Mucosa of stomach (tissue), 1 donor: ENCODE measurements at regions not wholly inside any gene's neighbourhood (a gene's known extent, or its start where the extent isn't known, plus 50 kb on each side); places are given as distances from the start of the nearest gene placed in this dataset.

Source experiments
- H3K27me3 ChIP-seq: one replicate; pipeline ENCODE4 v1.7.0; 2013; ENCODE audit warnings: mild to moderate bottlenecking, low read length; ENCODE audit not compliant: control insufficient read depth, insufficient read depth
- H3K36me3 ChIP-seq: one replicate; pipeline ENCODE4 v1.7.0; 2013; ENCODE audit warnings: low read length; ENCODE audit not compliant: control insufficient read depth, insufficient read depth
- H3K4me1 ChIP-seq: one replicate; pipeline ENCODE4 v1.7.0; 2013; ENCODE audit warnings: mild to moderate bottlenecking, low read length; ENCODE audit not compliant: control insufficient read depth, insufficient read depth
- H3K4me3 ChIP-seq: one replicate; pipeline ENCODE4 v1.7.0; 2013; ENCODE audit warnings: low read length
- H3K9ac ChIP-seq: one replicate; pipeline ENCODE4 v1.7.0; 2013; ENCODE audit warnings: mild to moderate bottlenecking, low read length, moderate library complexity
- H3K9me3 ChIP-seq: one replicate; pipeline ENCODE4 v1.7.0; 2013; ENCODE audit warnings: mild to moderate bottlenecking, low read length, moderate library complexity; ENCODE audit not compliant: control insufficient read depth
- donor health status: Pancreatic carcinoma.

- Histone ChIP-seq H3K27me3 (no peaks in the 10 kb centered on the region), H3K4me3 (no peak overlapping the region), H3K36me3 (no peaks in the 10 kb centered on the region), H3K9me3 (no peaks in the 10 kb centered on the region), H3K4me1 (no peaks in the 10 kb centered on the region), H3K9ac (no peak overlapping the region)
Observed at GRCh38 chr5:21694567-21694966, 1158.6 kb downstream of the CDH12 start.

GRCh38 chr5:21693591-21693990, 1159.6 kb downstream of the CDH12 start:
- Histone ChIP-seq H3K9me3 (no peaks in the 10 kb centered on the region), H3K4me3 (no peak overlapping the region), H3K4me1 (no peaks in the 10 kb centered on the region), H3K27me3 (no peaks in the 10 kb centered on the region), H3K36me3 (no peaks in the 10 kb centered on the region), H3K9ac (no peak overlapping the region)

GRCh38 chr5:21689587-21689986, 1163.6 kb downstream of the CDH12 start:
- Histone ChIP-seq H3K4me3 (no peak overlapping the region), H3K27me3 (no peaks in the 10 kb centered on the region), H3K9ac (no peak overlapping the region), H3K9me3 (no peaks in the 10 kb centered on the region), H3K4me1 (no peaks in the 10 kb centered on the region), H3K36me3 (no peaks in the 10 kb centered on the region)

- no peak overlapping the region for H3K4me3 ChIP-seq
- H3K9me3 ChIP-seq, result no peaks in the 10 kb centered on the region
- H3K27me3 ChIP-seq, result no peaks in the 10 kb centered on the region
- no peaks in the 10 kb centered on the region for H3K36me3 ChIP-seq
- H3K9ac ChIP-seq, result no peak overlapping the region
- no peaks in the 10 kb centered on the region for H3K4me1 ChIP-seq
Observed at GRCh38 chr5:21688655-21689054, 1164.5 kb downstream of the CDH12 start.

GRCh38 chr5:21687621-21688020, 1165.5 kb downstream of the CDH12 start:
- H3K4me3 ChIP-seq, result no peak overlapping the region
- H3K27me3 ChIP-seq, result no peaks in the 10 kb centered on the region
- no peaks in the 10 kb centered on the region for H3K9me3 ChIP-seq
- no peak overlapping the region for H3K9ac ChIP-seq
- no peaks in the 10 kb centered on the region for H3K36me3 ChIP-seq
- no peaks in the 10 kb centered on the region for H3K4me1 ChIP-seq

GRCh38 chr5:21686706-21687105, 1166.4 kb downstream of the CDH12 start:
- no peaks in the 10 kb centered on the region for H3K9me3 ChIP-seq
- no peak overlapping the region for H3K9ac ChIP-seq
- no peaks in the 10 kb centered on the region for H3K36me3 ChIP-seq
- H3K4me1 ChIP-seq, result no peaks in the 10 kb centered on the region
- H3K27me3 ChIP-seq, result no peaks in the 10 kb centered on the region
- H3K4me3 ChIP-seq, result no peak overlapping the region

- Histone ChIP-seq H3K27me3 (no peaks in the 10 kb centered on the region), H3K9ac (no peak overlapping the region), H3K36me3 (no peaks in the 10 kb centered on the region), H3K4me3 (no peak overlapping the region), H3K4me1 (no peaks in the 10 kb centered on the region), H3K9me3 (no peaks in the 10 kb centered on the region)
Observed at GRCh38 chr5:21685522-21685921, 1167.6 kb downstream of the CDH12 start.

GRCh38 chr5:21684992-21685391, 1168.2 kb downstream of the CDH12 start:
- Histone ChIP-seq H3K4me3 (no peak overlapping the region), H3K9ac (no peak overlapping the region), H3K36me3 (no peaks in the 10 kb centered on the region), H3K9me3 (no peaks in the 10 kb centered on the region), H3K27me3 (no peaks in the 10 kb centered on the region), H3K4me1 (no peaks in the 10 kb centered on the region)

- no peak overlapping the region for H3K4me3 ChIP-seq
- no peaks in the 10 kb centered on the region for H3K9me3 ChIP-seq
- H3K27me3 ChIP-seq, result no peaks in the 10 kb centered on the region
- H3K36me3 ChIP-seq, result no peaks in the 10 kb centered on the region
- H3K4me1 ChIP-seq, result no peaks in the 10 kb centered on the region
- H3K9ac ChIP-seq, result no peak overlapping the region
Observed at GRCh38 chr5:21681911-21682310, 1171.2 kb downstream of the CDH12 start.

GRCh38 chr5:21680641-21681040, 1172.5 kb downstream of the CDH12 start:
- no peaks in the 10 kb centered on the region for H3K4me1 ChIP-seq

GRCh38 chr5:21680196-21680595, 1172.9 kb downstream of the CDH12 start:
- H3K36me3 ChIP-seq, result no peaks in the 10 kb centered on the region
- no peaks in the 10 kb centered on the region for H3K4me1 ChIP-seq
- H3K9ac ChIP-seq, result no peak overlapping the region
- H3K4me3 ChIP-seq, result no peak overlapping the region
- no peaks in the 10 kb centered on the region for H3K9me3 ChIP-seq
- no peaks in the 10 kb centered on the region for H3K27me3 ChIP-seq

More at GRCh38 chr5:21680641-21681040, 1172.5 kb downstream of the CDH12 start:
- Histone ChIP-seq H3K27me3 (no peaks in the 10 kb centered on the region), H3K9ac (no peak overlapping the region), H3K36me3 (no peaks in the 10 kb centered on the region), H3K4me3 (no peak overlapping the region), H3K9me3 (no peaks in the 10 kb centered on the region)

- no peak overlapping the region for H3K9ac ChIP-seq
- no peak overlapping the region for H3K4me3 ChIP-seq
- no peaks in the 10 kb centered on the region for H3K27me3 ChIP-seq
- H3K9me3 ChIP-seq, result no peaks in the 10 kb centered on the region
- no peaks in the 10 kb centered on the region for H3K4me1 ChIP-seq
- no peaks in the 10 kb centered on the region for H3K36me3 ChIP-seq
Observed at GRCh38 chr5:21678526-21678925, 1174.6 kb downstream of the CDH12 start.

GRCh38 chr5:21672911-21673310, 1180.2 kb downstream of the CDH12 start:
- Histone ChIP-seq H3K4me1 (no peaks in the 10 kb centered on the region), H3K9ac (no peak overlapping the region), H3K4me3 (no peak overlapping the region), H3K9me3 (no peaks in the 10 kb centered on the region), H3K27me3 (no peaks in the 10 kb centered on the region), H3K36me3 (no peaks in the 10 kb centered on the region)
